ENCODE measurements at regions not wholly inside any gene's neighbourhood (a gene's known extent, or its start where the extent isn't known, plus 50 kb on each side); places are given as distances from the start of the nearest gene placed in this dataset.
A peak's percentile ranks its signal among the peaks of the same experiment; 100 is the strongest.
"Not testable (repeated sequence)": the region's sequence is repeated elsewhere in the genome, so short reads cannot be mapped to it uniquely, and the experiment has no call there.

DNA sequence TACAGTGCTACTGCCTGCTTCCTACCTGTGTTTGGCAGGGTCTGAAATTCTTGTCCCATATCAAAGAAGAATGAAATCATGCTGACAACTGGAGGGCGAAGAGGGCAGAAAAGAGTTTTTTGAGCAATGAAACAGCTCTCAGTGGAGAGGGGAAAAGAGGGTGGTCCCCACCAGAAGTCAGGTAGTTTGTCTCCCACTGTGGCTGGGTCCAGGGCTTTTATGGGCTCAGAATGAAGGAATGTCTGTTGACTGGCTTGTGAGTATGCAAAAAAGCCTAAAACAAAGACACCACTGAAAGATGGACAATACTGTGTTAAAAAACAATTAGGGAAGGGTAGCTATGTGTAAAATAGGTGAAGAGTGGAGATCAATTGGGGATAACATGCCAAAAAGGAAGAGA lies 115.0 kb downstream of the ADAM29 start:
- no peak for DNase-seq (ENCODE audit: low read depth)

DNA sequence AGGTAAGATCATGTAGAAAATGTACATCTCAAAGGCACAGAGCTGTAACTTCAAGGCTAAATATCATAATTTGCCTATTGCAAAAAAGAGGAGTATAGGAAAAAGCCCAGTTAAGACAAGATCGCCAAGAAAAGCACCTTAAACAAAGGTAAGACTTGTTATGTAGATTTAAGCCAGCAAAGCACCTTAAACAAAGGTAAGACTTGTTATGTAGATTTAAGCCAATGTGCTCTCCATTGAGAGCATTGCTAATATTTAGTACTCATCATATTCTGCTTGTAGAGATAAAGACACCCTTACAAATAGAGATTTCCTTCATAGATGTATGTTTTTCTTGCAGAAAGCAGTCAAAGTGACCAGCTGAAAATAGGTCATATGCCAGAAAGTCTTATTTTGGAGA lies 115.8 kb downstream of the ADAM29 start:
- DNase-seq (ENCODE audit: low read depth), result no peak

DNA sequence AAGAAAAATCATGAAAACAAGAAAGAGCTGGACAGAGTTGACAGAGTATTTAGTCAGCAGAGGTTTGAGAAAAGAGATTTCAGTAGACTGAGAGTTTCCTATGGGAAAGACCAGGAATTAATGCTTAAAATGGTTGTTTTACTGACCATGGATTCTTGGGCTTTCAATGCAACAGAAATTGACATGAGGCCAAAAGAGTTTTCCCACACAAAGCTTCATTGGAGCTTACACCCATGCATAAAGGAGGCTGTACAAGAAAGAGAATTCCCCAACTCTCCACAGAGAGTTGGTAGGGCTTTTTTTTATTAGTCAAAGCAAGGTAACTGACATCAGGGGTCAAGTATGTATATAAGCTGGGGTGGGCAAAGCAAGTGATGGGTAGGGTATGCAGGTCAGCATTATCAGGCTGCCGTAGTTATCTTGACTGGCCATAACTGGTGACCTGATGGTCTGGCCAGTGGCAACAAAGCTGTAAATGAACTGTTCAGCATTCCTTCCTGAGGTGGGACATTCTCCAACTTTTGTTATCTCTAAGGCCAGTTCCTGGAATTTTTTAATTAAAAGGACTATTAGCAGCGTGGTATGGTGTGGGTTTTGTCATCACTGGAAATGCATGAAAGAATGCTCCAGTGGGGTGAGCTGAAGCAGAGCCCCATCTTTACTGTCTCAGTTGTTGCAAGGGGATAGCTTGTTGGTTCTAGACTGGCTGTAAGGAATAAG lies 117.0 kb downstream of the ADAM29 start:
- no peak for DNase-seq (ENCODE audit: low read depth)

DNA sequence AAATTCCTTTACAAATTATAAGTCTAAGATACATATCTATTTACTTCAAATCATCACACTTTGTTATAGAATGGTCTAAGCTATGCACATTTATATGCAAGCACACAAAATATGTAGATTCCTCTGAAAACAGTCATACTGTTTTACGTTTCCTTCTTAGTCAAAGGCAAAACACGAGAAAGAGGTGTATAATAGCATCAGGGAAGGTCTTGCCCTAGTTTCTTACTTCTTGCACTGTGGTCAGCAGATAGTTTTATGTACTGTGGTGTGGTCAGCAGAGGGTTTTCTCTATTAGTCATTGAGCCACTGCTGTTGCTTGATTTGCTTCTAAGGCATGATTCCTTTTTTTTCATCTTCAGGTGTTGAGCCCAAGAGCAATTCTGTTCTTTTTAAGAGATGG lies 117.7 kb downstream of the ADAM29 start:
- DNase-seq (ENCODE audit: low read depth), result no peak

DNA sequence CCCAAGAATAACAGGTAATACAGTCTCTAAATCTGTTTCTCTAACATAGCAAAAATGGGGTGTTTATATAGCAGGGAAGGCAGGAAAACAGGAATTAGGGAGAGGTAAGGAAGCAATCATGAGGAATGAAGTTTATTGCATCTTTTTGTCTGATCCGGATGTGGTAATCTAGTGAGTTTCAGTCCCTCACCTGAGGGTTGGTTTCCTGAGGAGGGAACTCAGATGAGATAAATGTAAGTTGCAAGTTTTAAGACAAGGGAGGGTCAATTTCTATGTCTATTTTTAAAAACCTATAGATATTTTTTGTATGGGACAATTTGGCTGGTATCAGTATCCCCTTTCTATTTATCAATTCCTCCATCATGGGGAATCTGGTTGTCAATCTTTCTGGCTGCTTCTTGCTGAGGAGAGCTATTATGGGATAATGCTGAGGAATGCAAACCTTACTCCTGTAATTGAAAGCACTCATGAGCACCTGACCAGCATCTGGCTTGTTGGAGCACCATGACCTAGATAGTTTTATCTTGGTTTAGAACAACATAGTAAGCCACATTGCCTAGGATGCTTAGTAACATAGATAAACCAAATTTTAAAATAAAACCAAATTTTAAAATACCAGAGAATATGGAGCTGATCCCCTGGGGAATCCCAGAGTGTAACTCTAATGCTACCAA lies 130.1 kb downstream of the ADAM29 start:
- no peak for DNase-seq (ENCODE audit: low read depth)

DNA sequence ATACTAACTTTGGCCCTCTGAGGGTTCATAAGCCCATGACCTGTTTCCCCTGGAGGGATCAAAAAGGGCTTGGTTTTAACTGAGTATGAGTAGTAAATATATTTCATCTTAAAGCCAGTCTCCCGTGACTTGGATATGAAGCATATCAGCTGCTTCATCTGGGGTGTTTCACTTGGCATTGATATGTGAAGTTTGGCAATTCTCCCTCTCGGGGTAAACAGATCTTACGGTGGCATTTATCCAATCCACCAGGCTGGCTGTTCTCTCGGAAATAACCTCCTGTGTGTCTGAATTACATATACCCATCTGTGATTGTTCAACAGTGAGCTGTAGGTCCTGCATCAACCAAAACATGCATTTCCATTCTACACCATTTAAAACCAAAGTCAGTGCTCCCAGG lies 130.7 kb downstream of the ADAM29 start:
- no peak for DNase-seq (ENCODE audit: low read depth)

DNA sequence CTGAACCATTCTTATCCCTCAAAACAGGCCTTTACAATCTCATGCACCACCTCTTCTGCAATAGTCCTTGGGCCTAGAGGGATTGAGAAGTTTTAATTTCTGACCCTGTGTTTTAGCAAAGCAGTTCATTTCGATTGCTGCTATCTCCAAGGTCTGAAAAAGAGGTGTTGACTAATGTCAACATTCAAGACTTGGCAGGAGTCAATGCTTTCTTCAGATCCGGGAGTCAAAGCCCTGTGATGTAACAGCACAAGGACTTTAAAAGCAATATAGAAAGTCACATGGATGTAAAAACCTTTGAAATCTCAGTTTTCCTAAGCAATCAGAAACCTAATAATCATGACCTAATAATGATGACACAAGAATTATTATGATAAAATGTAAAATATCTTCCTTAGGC lies 133.8 kb downstream of the ADAM29 start:
- no peak for DNase-seq (ENCODE audit: low read depth)

DNA sequence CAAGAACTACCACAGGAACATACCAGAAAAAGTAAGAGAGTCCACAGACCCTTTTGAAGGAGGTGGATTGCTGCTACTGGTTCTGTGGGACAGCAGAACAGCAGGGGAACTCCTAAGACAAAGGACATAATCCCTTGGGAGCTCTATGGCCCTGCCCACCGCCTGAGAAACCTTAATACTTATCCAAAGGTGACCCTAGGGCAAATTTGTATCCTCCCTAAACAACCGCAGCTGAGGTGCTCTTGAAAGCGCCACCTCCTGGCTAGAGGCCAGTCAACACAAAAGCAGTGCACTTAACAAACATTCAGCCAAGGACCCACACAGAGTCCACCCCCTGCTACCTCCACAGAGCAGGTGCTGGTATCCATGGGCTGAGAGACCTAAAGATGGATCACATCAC lies 136.8 kb downstream of the ADAM29 start:
- DNase-seq (ENCODE audit: low read depth), result no peak

DNA sequence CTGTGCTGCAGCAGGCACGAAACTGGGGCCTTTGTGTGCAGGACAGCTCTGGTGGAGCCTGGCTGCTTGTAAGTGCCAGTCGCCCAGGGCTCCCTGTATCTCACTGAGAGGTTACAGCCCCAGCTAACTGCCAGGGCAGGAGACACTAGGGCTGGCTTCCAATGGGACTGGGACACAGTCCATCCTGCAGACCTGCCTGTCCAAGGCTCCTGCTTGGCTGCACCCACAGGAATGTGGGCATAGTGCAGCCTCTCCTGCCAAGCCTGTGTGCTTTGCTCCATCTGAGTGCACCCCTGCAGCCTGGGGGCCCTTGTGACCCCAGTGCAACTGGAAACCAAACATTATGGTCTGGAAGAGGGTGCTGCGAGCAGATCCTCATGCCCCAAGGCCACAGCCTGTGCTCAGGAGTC lies 144.0 kb downstream of the ADAM29 start:
- no peak for DNase-seq (ENCODE audit: low read depth)

DNA sequence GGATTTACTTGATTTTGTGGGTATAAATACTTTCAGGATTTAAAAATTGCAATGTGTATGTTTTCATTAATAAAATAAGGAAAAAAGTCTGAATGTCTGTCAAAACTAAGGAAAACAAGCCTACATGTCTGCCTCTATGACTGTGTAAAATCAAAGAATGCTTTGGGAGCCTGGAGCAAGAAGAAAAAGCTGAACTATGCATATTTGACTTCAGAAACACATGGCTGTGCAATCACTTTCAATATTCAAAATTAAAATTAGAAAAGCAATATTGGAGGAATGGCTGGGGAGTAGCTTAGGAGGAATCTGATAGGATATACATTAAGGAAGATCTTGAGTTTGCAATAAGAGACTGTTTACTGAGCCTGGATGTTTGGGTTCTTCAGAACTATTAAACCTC lies 147.1 kb downstream of the ADAM29 start:
- DNase-seq (ENCODE audit: low read depth), result no peak

DNA sequence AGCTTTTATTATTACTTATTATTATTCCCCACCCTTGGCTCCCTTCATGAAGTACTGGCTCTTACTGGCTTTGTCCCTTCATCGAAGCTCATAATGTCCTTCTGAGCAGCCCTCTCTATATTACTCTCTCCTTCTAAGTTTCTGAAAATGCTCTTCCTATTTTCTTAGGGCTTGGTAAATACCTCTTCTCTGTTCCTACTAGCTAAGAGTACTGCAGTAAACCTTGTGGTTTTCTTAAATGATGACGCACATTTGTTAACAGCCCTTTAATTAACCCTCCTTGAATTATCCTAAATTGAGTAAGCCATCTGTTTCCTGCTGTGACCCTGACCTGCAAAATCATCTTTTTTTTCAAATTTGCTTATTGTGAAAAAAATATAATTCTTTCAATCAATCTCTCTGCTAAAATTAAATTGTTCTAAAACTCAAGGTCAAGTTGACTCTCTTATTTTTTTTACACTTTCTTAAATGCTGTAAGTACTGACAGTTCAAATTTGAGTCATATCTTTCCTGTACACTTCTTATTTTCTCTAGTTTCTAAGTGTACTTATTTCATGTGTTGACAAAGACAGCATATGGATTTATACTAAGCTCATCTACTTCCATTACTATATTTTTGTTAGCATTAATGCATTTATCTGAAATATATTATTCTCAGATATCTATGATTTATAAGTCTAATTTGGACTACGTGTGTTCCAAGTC lies 148.9 kb downstream of the ADAM29 start:
- no peak for DNase-seq (ENCODE audit: low read depth)

DNA sequence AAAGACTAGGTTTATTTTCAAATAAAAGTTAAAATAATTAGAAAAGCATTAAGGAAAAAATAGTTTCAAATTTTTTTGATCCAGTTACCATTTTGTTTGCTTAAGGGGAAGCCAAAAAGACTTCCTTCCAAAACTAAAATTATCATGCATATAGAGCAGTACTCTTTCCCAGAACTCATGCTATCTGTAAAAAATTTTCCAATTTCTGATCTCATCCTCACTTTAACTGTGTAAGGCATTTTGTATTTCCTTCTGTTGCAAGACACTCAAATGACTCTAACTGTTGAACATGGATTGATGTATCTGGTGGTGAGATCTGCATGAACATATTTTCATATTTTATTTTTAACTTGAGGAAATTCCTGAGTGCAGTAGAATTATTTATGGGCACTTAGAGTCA lies 150.1 kb downstream of the ADAM29 start:
- peak; percentile 13 for DNase-seq (ENCODE audit: low read depth)

DNA sequence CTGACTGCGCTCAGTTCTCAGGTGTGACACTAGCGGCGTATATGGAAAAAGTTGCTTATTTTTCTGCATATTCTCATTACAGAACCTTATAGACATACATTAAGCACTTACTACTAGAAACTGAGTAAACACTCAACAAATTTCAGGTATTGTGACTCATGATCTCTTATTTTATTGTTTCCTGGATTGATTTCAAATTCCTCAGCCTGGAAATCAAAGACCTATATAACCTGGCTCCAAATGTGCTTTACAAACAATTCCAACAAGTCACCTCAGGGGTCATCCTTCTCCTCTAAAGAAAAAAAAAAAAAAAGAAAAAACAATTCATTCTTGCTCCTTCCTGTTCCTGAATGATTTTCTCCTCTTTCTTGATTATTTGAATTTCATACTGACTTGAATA lies 152.3 kb downstream of the ADAM29 start:
- no peak for DNase-seq (ENCODE audit: low read depth)

DNA sequence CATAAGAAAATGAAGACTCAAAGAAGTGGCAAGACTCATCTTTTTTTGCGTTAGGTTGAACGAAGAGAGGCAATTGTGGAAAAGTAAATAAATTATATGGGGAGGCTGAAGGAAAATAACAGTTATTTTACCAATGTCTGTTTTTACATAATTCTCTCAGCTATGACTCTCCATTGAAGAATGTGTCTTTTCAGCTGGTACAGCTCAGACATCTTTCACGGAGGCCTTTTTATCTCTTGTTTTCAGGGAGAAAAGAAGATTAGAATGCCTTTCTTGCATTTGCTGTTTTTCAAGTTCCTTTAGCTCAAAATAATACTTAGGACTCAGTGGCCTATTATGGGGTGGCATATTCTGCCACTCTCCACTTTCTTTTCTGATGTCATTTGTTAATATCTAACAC lies 153.0 kb downstream of the ADAM29 start:
- no peak for DNase-seq (ENCODE audit: low read depth)

DNA sequence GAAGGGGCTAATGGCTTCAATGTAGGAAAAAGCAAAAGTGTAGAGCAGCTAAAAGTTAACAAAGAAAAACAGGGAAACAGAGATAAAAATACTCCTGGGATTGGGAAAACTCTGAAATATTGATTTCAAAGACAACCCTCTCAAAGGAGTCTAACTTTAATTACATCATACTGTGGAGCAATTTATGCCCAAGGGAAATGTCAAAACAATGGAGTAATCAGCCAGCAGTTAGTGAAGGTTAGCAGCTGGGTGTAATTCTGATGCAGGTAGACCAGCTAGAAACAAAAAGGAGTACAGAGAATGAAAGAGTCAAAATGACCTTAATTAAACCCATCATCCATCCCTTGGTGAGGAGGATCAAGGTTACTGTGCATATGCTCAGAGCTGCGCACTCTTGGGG lies 169.0 kb downstream of the ADAM29 start:
- no peak for DNase-seq (ENCODE audit: low read depth)

DNA sequence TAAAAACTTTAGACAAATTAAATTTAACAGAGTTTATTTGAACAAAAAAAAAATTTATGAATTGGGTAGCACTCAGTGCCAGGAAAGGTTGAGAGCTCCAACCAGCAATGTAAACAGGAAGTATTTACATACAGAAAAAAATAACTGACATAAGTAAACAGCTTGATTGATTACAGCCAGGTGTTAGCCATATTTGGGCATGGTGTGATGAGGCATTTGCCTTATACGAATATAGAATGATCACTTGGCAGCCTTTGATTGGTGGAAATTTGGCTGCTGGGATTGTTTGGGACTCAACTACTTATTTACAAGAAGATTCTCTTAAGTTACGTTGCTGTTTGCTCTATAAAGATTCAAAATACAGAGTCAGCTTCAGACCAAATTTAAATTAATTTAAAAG lies 172.0 kb downstream of the ADAM29 start:
- DNase-seq (ENCODE audit: low read depth), result no peak

DNA sequence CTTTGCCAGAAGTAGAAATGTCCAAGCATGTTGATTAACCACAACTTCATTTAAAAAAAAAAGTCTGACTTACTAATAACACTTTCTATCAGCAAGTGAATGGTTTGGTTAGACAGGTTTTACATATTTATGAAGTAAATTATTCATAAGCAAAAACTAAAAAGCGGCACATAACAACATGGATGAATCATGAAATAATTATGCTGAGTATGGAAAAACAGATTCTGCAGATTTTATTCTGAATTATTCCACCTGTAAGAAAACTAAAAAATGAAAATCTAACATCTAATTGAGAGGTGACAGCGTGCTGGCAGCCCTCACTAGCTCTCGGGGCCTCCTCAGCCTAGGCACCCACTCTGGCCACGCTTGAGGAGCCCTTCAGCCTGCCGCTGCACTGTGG lies 173.5 kb downstream of the ADAM29 start:
- DNase-seq (ENCODE audit: low read depth), result no peak

DNA sequence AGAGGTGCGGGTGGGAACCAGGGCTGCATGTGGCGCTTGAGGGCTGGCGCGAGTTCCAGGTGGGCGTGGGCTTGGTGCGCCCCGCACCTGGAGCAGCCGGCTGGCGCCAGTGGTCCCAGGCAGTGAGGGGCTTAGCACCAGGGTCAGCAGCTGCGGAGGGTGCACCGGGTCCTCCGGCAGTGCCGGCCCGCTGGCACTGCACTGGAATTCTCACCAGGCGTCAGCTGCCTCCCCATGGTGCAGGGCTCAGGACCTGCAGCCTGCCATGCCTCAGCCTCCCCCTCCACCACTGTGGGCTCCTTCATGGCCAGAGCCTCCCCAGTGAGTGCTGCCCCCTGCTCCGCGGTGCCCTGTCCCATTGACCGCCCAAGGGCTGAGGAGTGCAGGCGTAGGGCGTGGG lies 174.0 kb downstream of the ADAM29 start:
- no peak for DNase-seq (ENCODE audit: low read depth)

DNA sequence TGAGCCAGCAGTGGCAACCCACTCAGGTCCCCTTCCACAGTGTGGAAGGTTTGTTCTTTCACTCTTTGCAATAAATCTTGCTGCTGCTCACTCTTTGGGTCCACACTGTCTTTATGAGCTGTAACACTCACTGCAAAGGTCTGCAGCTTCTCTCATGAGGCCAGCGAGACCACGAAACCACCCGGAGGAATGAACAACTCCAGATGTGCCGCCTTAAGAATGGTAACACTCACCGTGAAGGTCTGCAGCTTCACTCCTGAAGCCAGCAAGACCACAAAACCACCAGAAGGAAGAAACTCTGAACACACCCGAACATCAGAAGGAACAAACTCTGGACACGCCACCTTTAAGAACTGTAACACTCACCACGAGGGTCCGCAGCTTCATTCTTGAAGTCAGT lies 174.9 kb downstream of the ADAM29 start:
- not testable (repeated sequence) for DNase-seq (ENCODE audit: low read depth)

DNA sequence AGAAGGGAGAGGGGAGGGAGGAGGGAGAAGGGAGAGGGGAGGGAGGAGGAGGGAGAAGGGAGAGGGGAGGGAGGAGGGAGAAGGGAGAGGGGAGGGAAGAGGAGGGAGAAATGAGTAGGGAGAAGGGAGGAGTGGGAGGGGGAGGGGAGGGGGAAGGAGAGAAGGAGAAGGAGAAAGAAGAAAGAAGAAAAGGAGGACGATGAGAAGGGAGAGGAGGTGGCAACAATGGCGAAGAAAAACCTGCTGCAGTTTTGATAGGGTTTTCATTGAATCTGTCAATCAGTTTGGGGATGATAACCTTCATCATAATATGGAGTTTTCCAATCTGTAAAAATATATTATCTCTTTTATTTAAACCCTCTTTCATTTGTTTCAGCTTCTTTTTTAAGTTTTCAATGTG lies 185.2 kb downstream of the ADAM29 start:
- DNase-seq (ENCODE audit: low read depth), result no peak

DNA sequence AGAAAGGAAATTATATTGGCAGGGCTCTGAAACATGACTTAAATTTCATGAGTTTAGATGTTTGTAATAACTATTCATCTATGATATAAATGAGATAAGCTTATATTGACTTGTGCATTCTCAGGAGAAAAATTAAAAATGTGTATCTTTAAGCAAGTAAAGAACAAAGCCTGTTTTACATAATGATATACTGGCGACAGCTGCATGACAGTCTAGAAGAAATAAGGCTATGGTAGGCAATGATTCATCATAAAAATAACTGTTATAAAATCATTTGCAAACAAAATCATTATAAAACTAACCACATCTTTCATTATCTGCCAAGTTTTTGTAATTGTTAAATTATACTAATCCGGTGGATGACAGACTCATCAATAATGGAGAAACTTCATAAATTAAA lies 188.1 kb downstream of the ADAM29 start:
- no peak for DNase-seq (ENCODE audit: low read depth)

DNA sequence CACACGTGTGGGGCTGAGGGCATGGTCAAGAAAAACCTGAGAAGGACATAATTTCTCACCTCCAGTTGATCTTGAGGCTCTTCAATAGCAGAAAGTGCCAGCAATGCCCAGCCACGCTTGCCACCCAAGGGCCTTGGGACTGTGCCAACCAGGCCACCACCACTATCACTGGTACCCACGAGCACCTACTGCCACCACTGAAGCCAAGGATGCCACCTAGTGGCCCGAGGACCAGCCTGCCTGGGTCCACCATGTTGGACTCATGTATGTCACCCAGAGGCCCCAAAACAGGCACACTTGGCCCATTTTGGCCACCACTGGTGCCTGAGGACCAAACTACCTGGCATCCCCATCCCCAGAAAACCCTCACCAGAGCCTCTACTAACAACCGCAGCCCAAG lies 191.8 kb downstream of the ADAM29 start:
- no peak for DNase-seq (ENCODE audit: low read depth)

DNA sequence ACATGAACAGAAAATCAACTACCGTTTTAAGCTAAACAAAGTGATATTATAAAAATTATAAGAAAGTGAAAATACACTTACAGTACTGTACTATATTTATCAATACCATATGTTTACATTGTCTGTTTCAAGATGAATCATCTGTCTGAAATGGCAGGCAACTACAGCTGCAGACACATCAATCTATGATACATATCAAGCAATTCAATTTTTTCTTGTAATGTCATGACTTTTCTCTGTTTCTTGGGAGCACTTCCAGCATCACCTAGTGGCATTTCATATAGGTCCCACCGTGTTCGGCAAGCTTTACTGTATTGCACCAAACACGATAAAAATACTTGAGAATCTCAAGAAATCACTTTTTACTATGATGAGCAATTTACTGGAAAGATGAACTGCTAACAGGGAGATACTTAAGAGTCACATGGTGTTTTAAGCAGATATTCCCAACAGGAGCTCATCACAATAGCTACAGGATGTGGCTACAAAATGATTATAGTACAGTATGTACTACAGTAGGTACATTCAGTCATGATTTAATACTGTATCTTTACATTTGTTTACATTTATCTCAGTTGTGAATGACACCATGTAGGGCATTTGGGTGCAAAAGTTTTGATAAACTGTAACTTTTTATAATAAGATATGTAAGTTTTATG lies 207.4 kb downstream of the ADAM29 start:
- DNase-seq (ENCODE audit: low read depth), result no peak

All from forelimb muscle (tissue), 1 donor.